NOMO-1 treated with DMSO at 0.1 percent for 48 hours (cell line): ENCODE measurements at regions not wholly inside any gene's neighbourhood (a gene's known extent, or its start where the extent isn't known, plus 50 kb on each side); places are given as distances from the start of the nearest gene placed in this dataset.

Experiments
- DNase-seq: peaks from one replicate; lab custom pipeline; 2025; ENCODE audit not compliant: unreplicated experiment; lab: John Stamatoyannopoulos, UW

DNA sequence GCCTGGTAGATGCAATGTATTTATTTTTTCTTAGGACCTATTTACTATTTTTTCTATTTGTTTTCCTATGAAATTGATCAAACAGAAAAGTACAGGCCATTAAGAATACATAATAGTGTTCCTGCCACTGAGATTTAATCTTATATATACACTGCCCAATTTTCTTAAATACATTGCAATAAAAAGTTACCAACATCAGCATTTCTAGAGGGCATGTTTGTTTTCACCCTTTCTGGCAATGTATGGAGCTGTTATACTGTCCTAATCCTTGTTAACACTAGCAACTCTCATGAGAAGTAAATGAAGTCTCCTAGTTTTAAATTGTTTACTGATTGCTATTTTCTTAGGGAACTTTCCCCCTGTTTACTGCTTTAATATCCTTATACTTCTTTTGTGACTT lies 359.1 kb upstream of the SEMA3A start:
- DNase-seq = no peak

DNA sequence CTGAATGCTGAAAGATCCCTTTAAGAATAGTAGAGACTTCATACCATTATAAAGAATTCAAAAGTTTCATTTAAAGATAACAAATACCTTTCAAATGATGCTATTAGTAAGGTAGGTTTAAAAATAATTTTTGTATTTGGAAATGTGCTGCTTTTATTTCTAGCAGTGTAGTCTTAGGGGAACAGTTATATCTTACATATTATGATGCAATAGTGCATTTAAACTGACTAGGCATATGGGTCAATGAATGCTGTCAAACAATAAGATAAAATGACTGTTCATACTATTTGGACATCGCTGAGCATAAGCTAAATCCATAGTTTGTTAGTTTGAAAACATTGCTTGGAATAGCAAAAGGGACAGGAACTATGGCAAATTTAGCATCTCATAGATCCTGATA lies 354.8 kb upstream of the SEMA3A start:
- DNase-seq = no peak

DNA sequence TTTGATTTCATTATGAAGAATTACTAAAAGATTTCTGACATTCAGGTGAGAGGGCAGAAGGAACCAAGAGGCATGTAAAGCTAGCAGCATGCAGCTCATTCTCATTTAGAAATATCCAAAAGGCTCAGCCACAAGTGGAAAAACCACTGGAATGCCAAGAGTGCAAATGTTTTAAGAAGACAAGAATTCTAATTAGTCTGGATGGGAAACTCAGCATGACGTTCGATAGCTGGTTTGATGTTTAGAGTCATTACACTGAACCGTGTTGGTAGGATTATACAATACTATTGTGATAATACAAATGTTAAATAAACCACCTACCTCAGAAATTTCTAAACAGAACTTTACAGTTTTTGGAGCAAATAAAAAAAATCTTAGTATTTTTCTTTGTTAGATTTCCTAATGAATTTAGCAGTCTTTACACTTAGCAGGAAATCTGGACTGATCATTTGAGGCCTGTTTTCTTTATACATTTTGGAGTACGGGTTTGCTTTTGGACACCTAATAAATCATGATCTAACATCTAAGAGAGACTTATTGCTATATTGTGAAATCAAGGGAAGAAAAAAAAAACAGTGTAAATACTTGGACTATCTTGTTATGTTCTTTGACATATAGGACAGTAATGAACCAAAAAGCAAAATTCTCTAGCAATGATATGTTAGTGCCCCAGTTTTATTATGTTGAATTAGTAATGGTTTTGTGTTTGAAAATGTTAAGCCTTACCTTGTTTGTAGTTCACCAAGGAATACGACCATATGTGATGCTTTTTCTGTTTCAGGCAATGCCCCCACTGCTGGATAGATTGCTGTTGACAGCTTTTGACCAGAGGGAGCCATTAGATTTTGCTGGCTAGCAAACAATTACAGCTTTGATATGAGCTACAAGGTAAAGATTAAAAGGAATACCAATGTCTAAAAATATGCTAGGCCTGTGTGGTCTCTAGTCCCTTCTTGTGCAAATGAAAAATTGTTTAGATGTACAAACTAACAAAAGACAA lies 354.1 kb upstream of the SEMA3A start:
- no peak for DNase-seq

DNA sequence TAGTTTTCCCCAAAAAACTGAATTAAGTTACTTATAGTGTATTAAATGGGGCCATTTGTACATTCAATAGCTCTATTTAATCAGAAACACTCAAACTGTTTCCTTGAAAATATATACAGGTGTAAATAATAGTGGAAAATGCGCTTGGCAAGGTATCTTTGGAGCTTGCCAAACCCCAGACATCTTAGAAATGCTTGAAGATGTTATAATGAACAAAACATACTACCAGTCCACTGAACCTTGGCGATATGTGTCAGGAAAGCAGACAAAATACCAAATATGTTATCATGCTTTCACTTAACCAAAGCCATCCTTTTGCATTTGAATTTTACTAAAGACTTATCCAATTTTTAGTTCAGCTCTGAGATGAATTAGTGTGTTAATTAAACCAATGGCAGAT lies 352.7 kb upstream of the SEMA3A start:
- DNase-seq = no peak

DNA sequence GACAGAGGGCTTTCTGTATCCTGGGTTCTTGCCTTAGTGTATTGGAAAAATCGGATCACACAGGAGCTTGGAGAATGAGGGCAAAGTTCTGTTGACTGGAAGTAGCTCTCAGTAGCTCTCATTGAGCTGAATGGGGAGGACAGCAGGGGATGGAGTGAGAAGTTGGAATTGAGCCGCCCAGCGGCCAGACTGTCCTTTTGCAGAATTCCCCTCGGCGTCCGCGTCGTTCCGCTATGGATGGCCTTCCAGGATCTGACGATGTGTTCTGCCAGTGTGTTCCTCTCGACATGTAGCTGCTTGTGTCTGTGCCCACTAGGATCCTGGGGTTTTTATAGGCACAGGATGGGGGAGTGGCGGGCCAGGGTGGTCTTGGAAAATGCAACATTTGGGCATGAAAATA lies 351.8 kb upstream of the SEMA3A start:
- no peak for DNase-seq

DNA sequence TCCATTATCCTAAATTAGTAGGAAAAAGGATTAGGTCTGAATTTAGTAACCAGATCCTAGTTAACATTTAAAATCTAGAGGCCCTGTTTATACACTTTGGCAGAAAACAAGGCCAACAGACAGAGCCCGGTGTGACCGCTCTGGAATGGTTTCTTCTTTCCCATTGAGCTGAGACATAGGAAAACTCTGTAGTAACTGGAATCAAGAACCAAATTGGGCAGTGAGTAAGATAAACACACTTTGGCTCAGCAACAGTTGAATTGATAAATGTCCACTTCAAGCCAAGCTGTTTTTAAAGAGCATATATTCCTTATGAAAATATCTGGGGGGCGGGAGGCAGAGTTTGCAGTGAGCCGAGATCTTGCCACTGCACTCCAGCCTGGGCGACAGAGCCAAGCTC lies 343.7 kb upstream of the SEMA3A start:
- no peak for DNase-seq

DNA sequence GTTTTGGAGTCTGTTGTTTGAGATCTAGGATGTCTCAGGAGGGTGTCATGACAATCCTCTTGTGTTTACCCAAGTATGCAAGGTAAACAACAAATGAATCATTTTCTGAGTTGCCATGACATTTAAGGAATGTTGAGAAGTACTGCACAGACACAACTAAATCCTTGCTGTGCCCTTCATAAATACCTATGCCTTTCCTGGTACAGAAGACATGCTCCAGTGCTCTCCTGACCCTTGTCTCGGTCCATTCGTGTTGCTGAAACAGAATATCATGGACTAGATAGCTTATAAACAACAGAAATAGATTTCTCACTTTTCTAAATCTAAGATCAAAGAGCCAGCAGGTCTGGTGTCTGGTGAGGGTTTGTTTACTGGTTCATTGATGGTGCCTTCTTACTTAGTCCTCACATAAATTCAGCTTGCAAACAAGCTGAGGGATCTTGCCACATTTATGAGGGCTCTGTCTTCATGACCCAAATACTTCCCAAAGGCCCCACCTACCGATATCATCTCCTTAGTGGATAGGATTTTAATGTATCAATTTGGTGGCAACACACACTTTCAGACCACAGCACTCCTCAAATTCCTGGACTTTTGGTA lies 341.8 kb upstream of the SEMA3A start:
- DNase-seq = no peak

DNA sequence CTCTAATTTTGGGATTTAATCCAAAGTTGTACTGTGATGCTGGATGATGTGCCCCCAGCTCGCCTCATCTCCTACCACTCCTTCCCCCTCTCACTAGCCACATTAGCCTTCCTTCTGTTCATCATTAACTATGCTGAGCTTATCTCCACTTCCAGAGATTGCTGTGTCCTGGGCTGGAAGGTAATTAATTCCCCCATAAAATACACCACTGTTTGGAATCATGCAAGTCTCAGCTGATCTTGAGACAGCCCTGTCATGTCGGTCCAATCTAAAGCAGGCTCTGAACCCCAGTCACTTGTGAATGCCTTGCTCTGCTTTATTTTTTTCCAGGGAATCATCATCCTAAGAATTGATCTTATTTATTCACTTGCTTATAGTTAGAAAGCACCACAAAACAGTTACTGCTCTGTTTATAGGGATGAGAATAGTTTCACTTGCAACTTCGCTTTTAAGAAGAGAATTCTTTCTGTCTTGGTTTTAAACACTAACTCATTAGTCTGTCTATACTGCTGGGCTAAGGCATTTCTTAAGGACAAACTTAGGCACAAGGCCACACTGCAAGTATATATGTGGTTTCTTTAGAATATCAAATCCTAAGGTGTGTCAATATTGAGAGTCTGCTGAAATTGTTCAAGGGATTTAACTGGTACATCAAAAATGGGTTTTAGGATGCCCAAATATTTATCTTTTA lies 341.1 kb upstream of the SEMA3A start:
- no peak for DNase-seq

DNA sequence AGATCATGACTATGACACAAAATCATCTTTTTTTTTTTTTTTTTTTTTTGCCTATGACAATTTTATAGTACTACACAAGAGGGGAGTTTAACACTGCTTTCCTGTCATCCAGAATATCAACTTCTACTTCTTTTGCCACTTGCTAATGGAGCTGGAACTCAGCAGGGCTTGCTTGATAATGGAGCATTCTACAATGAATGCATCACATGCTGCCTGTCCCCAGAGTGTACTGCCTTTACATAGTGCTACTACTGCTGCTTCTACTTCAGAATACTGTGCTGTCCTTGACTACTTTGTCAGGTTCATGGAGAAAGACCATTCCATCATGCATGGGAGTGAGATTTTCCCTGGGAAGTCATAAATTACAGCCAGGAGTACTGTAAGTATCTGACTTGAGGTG lies 338.6 kb upstream of the SEMA3A start:
- no peak for DNase-seq

DNA sequence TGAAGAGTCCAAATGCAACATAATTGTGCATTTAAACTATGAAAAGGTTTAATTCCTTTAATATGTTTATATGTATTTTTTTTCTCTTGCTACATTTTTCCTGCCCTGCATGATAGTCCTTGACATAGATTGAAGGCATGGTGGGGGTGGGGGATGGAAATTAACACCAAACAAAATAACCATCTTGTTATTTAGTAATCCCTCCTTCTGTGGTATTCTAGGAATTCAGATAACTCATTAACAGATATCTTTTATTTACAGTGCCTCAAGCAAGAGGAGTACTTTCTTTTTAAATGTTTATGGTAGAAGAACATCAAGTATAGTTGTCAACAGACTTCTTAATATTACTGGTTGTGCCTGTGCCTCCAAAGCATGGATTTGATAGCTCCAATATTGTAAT lies 337.6 kb upstream of the SEMA3A start:
- no peak for DNase-seq

DNA sequence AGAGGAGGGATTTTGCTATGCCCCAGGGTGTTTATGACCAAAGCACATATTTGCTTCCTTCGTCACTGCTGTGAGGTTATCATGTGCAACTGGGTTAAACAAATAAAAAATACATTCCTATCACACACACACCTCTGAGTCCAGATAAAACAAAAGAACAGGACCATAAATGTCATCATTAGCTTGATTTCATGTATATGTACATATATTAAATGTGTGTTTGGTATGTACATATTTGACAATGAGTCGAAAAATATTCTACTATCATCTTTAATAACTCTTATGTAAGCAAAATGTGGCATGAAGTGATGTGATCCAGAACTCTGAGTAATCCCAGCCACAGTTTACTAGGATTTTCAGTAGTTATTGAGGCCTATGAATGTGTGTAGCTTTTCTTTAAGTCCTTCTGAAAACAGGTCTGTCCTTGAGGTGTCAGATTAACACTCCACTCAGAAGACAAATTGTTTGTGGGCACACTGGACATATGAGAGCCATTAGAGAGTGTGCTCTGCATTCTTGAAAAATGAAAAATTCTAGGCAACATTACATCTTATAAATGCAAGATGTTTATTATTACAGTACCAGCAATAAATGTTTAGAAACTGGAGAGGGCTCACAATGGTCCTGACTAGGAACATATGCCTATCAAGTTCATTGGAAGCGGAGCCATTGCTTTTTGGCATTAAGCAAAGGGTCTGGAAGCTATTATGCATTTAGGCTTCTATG lies 335.1 kb upstream of the SEMA3A start:
- no peak for DNase-seq

DNA sequence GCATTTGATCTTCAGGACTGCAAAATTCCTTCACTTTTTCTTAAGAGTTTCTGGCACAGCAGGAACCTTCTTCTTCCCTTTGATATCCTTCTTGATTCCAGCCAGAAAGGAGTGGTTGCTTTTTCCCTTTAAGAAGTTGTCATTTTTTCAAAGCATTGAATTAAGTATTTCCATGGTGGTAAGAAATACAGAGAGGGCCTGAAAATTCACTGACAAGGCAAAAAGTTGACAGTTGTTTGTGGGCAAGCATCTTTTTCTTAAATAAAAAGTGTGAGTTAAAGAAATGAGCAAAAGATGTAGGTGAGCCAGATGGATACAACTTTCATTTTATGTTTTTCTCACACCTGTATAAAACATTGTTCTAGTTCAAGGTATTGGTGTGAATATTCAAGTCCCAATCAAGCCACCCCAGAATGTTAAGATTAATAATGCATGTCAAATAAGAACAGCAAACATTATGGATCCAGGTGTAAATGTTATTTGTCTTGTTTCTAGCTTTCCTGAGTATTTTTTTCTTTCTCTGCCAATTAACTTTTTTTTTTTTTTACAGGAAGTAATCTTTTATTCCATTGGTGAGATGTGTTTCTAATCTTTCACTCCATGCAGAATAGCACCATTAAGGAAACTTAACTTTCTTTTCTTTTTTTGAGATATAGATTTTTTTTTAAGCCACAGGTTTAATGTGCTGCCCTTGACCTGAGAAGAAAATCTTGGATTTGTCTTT lies 334.3 kb upstream of the SEMA3A start:
- DNase-seq = no peak

DNA sequence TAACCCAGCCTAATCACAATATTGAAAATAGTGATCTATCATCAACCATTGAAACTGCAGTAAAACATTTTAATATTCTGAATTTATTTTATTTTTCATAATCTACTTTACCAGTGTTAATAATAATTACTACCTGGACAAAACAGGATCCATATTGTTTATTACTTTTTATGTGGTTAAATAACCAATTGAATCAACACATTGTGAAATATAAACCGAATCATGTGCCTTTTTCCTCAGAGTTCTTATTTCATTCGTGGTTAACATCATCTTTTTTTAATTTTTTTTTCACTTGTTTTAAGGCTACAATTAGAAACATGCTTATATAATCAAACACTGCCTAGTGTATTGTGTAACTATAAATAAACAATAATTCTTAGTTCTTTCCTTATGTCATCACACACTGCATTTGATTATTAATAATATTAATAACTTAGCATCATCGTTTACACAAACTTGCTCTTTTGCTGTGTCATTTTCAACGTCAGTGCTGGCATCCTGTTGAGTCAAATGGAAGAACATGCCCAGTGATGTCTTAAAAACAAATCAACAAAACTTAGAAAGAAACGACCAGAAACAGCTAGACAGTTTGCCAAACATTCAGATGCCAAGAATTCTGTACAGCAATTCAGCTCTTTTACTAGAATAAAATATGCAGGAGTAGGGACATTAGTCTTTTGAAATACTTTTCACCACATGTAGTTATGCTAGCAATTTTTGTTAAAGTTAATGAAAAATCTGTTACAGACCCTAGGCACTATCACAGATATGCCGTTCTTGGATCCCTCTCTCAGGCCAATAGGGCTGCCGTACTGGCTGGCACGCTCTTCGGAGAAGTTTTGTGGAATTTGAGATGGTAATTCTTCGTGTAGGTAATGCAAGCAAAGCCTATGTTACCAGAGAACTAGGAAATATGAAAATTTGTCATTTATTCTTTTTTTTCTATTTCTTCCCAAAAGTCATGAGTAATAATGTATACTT lies 330.4 kb upstream of the SEMA3A start:
- DNase-seq = no peak

DNA sequence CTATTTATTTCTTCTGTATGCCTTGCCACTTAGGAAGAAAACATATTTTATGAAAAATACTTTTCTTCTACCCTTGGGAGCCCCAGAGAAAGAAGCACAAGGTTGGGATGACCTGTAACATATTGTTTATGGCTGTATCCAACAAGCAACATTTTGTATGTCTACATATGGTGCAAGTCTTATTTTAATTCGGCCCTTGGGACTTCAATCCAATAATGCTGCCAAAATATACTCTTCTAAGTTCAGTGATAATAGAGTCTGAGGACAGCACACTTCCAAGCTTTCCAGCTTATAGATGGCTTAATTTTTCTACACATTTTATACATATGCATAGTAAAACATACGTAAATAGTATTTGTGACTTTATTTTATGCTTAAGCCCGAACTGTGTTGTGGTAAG lies 318.5 kb upstream of the SEMA3A start:
- no peak for DNase-seq

DNA sequence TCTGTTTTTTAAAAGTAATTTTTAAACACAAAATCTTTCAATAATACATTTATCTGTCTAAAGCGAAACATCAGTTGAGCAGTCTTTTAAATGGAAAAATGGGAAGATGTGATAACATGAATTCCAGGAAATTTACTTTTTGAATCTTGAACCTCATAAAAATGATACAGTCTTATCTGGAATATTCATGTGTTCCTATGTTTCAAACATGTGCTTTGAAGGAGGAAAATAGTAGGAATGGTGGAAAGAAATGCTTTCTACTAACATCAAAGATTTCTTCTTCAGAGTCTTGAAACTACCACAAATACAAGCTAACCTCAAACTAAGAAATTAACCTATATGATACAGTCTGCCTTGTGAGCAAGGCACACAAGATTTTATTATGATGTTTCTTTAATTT lies 317.5 kb upstream of the SEMA3A start:
- DNase-seq = no peak

DNA sequence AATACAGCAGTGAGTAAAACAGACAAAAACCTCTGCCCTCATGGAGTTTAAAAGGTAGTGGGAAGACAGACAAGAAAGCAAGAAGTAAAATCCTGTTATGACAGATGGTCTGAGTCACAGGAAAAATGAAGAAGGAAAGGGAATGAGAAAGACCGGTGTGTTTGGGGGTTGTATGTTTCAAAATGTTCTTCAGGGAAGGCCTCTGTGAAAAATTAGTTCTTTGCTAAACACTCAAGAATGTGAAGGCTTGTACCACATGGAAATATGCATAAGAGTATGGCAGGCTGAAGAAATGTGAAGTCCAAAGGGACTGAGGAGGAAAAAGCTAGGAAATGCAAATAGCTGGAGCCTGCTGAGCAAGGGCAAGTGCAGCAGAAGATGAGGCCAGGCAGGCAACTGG lies 315.9 kb upstream of the SEMA3A start:
- no peak for DNase-seq

DNA sequence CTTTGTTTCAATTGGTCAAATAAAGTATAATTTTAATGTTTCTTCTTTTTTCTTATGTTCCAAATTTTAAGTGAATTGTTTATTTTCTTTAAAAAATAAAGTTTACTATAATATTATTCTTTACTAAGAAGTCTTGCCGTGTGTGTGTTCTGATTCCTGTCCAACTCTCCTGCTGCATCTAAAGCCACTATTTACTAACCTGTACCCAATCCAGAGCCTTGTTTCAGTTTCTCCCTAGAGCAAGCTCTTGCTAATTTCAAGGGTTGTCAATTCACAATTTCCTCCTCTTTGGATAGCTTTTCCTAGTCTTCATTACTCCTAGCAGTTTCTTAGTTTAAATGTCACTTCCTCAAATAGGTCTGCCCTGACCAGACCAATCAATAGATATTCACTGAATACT lies 314.9 kb upstream of the SEMA3A start:
- no peak for DNase-seq

DNA sequence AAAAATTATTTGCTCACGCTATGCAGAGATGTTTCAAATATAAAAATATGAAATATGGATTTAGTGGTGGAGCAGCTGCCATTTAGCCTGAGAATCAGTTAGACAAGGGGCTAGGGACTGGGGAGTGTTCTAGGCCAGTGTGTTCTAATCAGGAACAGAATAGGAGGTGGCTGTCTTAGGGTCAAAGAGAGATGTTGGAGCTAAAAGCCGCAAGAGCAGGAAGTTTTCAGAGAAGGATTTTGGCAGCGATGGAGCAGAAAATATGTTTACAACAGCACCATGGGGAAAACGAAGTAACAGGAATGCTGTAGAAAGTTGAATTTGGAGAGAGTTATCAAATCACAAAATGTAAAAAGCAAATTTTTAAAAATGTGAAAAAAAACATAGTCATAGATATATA lies 314.0 kb upstream of the SEMA3A start:
- no peak for DNase-seq

DNA sequence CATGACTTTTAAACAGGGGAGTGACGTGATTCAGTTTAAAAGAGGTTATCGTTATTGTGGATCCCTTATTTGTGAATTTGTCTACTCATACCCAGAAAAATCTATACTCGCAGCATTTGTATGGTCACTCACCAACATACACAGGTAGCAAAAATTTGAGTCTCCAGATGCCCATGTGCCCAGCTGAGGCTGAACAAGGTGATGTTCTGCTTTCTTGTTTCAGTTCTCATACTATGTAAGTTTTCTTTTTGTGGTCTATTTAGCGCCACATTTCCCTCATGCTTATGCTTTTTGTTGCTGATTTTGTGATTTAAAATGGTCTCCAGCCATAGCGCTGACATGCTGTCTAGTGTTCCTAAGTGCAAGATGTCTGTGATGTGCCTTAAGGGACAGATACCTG lies 312.9 kb upstream of the SEMA3A start:
- peak; percentile 13 for DNase-seq

DNA sequence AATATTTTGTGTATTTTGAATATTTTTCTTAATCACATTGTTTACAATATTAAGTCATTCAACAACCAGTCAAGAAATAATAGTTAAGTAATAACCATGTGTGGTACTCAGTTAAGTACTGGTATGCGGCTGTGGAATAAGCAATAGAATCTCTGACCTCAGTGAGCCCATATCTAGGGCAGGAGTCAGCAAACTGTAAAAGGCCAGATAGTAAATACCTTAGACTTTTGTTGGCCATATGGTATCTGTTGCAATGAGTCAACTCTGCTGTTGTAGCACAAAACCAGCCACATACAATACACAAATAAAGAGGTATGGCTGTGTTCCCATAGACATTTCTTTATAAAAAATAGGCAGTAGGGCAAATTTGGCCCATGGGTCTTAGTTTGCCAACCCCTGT lies 311.6 kb upstream of the SEMA3A start:
- DNase-seq = no peak
